ENCODE measurements at regions not wholly inside any gene's neighbourhood (a gene's known extent, or its start where the extent isn't known, plus 50 kb on each side); places are given as distances from the start of the nearest gene placed in this dataset.

GRCh38 chr4:20318001-20318908 is 66.5 kb downstream of the SLIT2 start:
- no peak for TF ChIP-seq ZFP3 (CRISPR knock-in tag; IDR thresholded peaks at IDR 0.05)
- no peak for TF ChIP-seq TSHZ2 (CRISPR knock-in tag; IDR thresholded peaks at IDR 0.05)
- TF ChIP-seq POU6F1 (CRISPR knock-in tag; IDR thresholded peaks at IDR 0.05; ENCODE audit: borderline replicate concordance, low read depth), result no peak
- no peak for TF ChIP-seq BACH2 (CRISPR knock-in tag; IDR thresholded peaks at IDR 0.05; ENCODE audit: borderline replicate concordance)
- no peak for TF ChIP-seq CSRNP3 (CRISPR knock-in tag; IDR thresholded peaks at IDR 0.05)
